Mammary epithelial cell (primary cell): ENCODE measurements at regions not wholly inside any gene's neighbourhood (a gene's known extent, or its start where the extent isn't known, plus 50 kb on each side); places are given as distances from the start of the nearest gene placed in this dataset.
"Not testable (repeated sequence)": the region's sequence is repeated elsewhere in the genome, so short reads cannot be mapped to it uniquely, and the experiment has no call there.

ENCODE experiments used
- EZH2 ChIP-seq: IDR thresholded peaks from 2 replicates; pipeline ENCODE4 v1.6.1; 2012; ENCODE audit warnings: low read length, inconsistent platforms, borderline replicate concordance
- TF ChIP-seq, protein P1 (sequence below), 2 donors: IDR thresholded peaks in 1 of 2; conservative IDR thresholded peaks in 1 of 2; 2 replicates each; pipeline ENCODE4 v1.5.1; 2011 to 2012; ENCODE audit warnings: inconsistent platforms in 2 of 2, low read length in 2 of 2, mild to moderate bottlenecking in 2 of 2, control low read depth in 1 of 2, low read depth in 1 of 2; ENCODE audit not compliant: insufficient read depth in 1 of 2; ENCODE audit errors: extremely low read depth in 1 of 2

DNA sequence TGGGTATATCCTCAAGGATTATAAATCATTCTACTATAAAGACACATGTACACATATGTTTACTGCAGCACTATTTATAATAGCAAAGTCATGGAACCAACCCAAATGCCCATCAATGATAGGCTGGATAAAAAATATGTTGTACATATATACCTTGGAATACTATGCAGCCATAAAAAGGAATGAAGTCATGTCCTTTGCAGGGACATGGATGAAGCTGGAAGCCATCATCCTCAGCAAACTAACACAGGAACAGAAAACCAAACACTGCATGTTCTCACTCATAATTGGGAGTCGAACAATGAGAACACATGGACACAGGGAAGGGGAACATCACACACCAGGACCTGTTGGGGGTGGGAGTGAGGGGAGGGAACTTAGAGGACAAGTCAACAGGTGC, 715.0 kb upstream of the ADGRB3 start:
- TF ChIP-seq, protein P1, sequence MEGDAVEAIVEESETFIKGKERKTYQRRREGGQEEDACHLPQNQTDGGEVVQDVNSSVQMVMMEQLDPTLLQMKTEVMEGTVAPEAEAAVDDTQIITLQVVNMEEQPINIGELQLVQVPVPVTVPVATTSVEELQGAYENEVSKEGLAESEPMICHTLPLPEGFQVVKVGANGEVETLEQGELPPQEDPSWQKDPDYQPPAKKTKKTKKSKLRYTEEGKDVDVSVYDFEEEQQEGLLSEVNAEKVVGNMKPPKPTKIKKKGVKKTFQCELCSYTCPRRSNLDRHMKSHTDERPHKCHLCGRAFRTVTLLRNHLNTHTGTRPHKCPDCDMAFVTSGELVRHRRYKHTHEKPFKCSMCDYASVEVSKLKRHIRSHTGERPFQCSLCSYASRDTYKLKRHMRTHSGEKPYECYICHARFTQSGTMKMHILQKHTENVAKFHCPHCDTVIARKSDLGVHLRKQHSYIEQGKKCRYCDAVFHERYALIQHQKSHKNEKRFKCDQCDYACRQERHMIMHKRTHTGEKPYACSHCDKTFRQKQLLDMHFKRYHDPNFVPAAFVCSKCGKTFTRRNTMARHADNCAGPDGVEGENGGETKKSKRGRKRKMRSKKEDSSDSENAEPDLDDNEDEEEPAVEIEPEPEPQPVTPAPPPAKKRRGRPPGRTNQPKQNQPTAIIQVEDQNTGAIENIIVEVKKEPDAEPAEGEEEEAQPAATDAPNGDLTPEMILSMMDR (conservative IDR thresholded peaks at IDR 0.05 in 1 of 2, IDR thresholded peaks at IDR 0.05 in 1 of 2; ENCODE audit: extremely low read depth in 1 of 2, insufficient read depth in 1 of 2, low read depth in 1 of 2, low read length in 2 of 2) = not testable (repeated sequence)
- not testable (repeated sequence) for TF ChIP-seq EZH2
